ENCODE measurements at regions not wholly inside any gene's neighbourhood (a gene's known extent, or its start where the extent isn't known, plus 50 kb on each side); places are given as distances from the start of the nearest gene placed in this dataset.

DNA sequence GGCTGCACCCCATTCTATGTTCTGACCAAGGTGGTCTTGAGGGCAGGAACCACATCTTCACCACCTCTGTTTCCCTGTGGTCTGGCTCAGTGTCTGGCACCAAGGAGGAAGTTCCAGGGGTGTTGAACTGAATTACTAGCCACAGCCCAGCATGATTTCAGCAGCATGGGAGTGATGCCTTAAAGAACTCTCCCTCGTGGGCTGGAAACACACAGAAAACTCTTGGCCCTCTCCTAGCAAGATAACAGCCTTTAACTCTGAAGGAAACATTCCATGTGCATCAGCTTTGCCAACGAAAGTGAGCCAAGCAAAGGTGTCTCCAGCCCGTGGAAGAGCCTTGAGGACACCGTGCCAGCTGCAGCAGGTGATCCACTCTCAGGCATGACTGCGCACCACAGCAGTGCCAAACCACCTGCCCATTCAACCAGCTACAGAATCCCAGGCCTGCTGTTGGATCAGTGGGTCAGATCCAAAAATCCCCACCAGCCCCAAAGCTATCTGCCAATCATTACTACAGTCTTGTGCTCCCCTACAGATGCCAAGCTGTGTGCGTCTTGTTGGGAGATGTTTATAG is 124.8 kb downstream of the TTC32 start:
- no peak overlapping the region for H3K27ac Mint-ChIP-seq
- H3K27me3 Mint-ChIP-seq (ENCODE audit: low read depth, poor library complexity) = peaks cover 45% of the 10 kb centered on the region
- no peak overlapping the region for H3K4me3 Mint-ChIP-seq
- H3K4me1 Mint-ChIP-seq = peaks cover 9% of the 10 kb centered on the region
- no peaks in the 10 kb centered on the region for H3K36me3 Mint-ChIP-seq (ENCODE audit: low read depth)
- no peaks in the 10 kb centered on the region for H3K9me3 Mint-ChIP-seq
- DNase-seq = no peak
- TF ChIP-seq, protein P1, sequence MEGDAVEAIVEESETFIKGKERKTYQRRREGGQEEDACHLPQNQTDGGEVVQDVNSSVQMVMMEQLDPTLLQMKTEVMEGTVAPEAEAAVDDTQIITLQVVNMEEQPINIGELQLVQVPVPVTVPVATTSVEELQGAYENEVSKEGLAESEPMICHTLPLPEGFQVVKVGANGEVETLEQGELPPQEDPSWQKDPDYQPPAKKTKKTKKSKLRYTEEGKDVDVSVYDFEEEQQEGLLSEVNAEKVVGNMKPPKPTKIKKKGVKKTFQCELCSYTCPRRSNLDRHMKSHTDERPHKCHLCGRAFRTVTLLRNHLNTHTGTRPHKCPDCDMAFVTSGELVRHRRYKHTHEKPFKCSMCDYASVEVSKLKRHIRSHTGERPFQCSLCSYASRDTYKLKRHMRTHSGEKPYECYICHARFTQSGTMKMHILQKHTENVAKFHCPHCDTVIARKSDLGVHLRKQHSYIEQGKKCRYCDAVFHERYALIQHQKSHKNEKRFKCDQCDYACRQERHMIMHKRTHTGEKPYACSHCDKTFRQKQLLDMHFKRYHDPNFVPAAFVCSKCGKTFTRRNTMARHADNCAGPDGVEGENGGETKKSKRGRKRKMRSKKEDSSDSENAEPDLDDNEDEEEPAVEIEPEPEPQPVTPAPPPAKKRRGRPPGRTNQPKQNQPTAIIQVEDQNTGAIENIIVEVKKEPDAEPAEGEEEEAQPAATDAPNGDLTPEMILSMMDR (IDR thresholded peaks at IDR 0.05) = no peak

DNA sequence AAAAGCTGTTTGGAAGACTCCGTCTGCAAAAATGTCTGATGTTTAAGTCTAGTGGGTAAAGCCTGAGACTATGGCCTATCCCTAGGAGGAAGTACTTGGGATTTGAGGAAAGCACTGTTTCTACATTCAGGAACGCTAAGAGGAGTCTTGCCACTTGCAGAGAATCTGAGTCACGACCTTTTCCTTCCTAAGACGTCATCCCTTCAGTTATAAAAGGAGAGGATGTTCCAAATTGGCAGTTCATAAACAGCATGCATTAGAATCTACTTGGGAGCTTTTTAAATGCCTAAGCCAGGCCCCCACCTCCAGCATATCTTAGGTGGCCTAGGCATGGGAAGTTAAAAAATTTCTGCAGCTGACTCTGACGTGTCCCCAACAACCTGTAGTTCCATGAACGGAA is 125.9 kb downstream of the TTC32 start:
- H3K36me3 Mint-ChIP-seq (ENCODE audit: low read depth) = no peaks in the 10 kb centered on the region
- H3K4me1 Mint-ChIP-seq = peaks cover 9% of the 10 kb centered on the region
- DNase-seq = no peak
- no peaks in the 10 kb centered on the region for H3K9me3 Mint-ChIP-seq
- peaks cover 41% of the 10 kb centered on the region for H3K27me3 Mint-ChIP-seq (ENCODE audit: low read depth, poor library complexity)
- no peak overlapping the region for H3K4me3 Mint-ChIP-seq
- TF ChIP-seq, protein P1 (IDR thresholded peaks at IDR 0.05) = no peak
- H3K27ac Mint-ChIP-seq = no peak overlapping the region

DNA sequence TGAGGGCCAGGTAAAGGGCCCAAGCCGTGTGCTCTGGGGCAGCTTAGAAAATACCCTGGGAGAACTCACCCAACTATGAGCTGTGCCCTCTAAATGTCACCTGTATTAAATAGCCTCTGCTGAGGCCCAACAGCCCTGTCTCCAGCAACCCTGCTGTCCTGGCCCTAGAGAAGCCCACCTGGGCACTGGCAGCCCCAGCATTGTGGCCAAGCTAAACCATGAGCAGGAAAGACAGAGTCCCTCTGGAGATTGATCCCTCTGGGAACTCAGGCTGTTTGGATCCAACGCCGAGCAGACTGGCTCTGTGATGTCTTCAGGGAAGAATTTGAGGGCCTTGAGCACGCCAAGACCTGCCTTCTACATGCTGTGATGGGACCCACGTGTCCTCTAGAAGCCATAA is 126.5 kb downstream of the TTC32 start:
- DNase-seq = no peak
- Mint-ChIP-seq H3K36me3 (ENCODE audit: low read depth) (no peaks in the 10 kb centered on the region), H3K9me3 (no peaks in the 10 kb centered on the region), H3K4me1 (peaks cover 9% of the 10 kb centered on the region), H3K4me3 (no peak overlapping the region), H3K27me3 (ENCODE audit: low read depth, poor library complexity) (peaks cover 37% of the 10 kb centered on the region), H3K27ac (no peak overlapping the region)
- TF ChIP-seq, protein P1 (IDR thresholded peaks at IDR 0.05) = no peak

DNA sequence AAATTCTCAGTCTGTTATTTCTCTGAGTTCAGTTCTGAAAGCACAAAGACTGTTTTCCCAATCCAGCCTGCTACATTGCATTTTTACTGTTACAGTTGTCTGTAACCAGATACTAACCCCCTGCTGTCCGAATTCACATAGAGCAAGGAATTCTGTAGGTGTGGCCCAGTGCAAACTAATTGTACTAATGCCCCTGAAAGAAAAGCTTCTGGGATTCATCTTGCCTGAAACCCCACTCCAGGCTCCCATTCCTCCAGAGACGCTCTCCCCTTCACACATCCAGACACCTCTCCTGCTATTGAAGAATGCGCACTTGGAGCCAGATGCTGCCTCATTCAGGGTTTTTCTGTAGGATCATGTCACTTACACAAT is 127.0 kb downstream of the TTC32 start:
- Mint-ChIP-seq H3K4me3 (no peak overlapping the region), H3K27ac (no peak overlapping the region), H3K4me1 (peaks cover 9% of the 10 kb centered on the region), H3K9me3 (no peaks in the 10 kb centered on the region), H3K36me3 (ENCODE audit: low read depth) (no peaks in the 10 kb centered on the region), H3K27me3 (ENCODE audit: low read depth, poor library complexity) (peaks cover 35% of the 10 kb centered on the region)
- no peak for DNase-seq
- TF ChIP-seq, protein P1 (IDR thresholded peaks at IDR 0.05) = no peak

DNA sequence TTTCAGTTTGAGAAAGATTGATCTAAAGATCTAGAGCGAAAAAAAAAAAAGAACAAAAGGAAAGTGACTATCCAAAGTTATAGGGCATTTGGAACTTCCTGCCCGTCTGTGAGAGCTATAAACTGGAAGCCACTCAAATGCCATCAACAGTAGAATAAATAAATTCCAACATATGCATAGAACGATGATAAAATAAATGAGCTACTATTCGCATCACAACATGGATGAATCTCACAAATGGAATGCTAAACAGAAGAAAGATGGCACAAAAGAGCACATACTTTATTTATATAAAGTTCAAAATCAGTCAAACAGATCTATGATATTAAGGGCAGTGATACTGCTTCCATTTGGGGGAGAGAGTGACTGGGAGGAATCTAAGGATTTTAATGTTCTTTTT is 128.8 kb downstream of the TTC32 start:
- H3K4me3 Mint-ChIP-seq = no peak overlapping the region
- H3K27ac Mint-ChIP-seq = no peak overlapping the region
- no peaks in the 10 kb centered on the region for H3K9me3 Mint-ChIP-seq
- H3K27me3 Mint-ChIP-seq (ENCODE audit: low read depth, poor library complexity) = peaks cover 24% of the 10 kb centered on the region
- TF ChIP-seq, protein P1 (IDR thresholded peaks at IDR 0.05) = no peak
- H3K36me3 Mint-ChIP-seq (ENCODE audit: low read depth) = no peaks in the 10 kb centered on the region
- H3K4me1 Mint-ChIP-seq = peaks cover 9% of the 10 kb centered on the region
- DNase-seq = no peak

DNA sequence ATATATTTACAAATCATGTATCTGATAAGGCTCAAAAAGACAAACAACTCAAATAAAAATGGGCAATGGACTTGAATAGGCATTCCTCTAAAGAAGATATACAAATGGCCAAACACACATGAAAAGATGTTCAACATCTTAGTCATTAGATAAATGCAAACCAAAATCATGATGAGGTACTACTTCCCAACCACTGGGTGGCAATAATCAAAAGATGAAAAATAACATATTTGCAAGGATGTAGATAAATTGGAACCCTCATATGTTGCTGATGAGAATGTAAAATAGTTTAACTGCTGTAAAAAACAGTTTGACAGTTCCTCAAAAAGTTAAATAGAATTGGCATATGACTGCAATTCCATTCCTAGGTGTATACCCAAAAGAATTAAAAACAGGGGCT is 132.3 kb downstream of the TTC32 start:
- TF ChIP-seq, protein P1 (IDR thresholded peaks at IDR 0.05) = peak; percentile 11
- H3K4me3 Mint-ChIP-seq = no peak overlapping the region
- DNase-seq = no peak
- H3K36me3 Mint-ChIP-seq (ENCODE audit: low read depth) = no peaks in the 10 kb centered on the region
- H3K27ac Mint-ChIP-seq = no peak overlapping the region
- H3K9me3 Mint-ChIP-seq = peaks cover 5% of the 10 kb centered on the region
- peaks cover 2% of the 10 kb centered on the region for H3K4me1 Mint-ChIP-seq
- peaks cover 15% of the 10 kb centered on the region for H3K27me3 Mint-ChIP-seq (ENCODE audit: low read depth, poor library complexity)
